Activated CD4-positive, CD25-positive, alpha-beta regulatory T cell treated with anti-CD3 and anti-CD28 coated beads, Interleukin-2, amount 50 U/mL, for 72 hours (primary cell): ENCODE measurements at regions not wholly inside any gene's neighbourhood (a gene's known extent, or its start where the extent isn't known, plus 50 kb on each side); places are given as distances from the start of the nearest gene placed in this dataset.

Experiments
- DNase-seq: peaks from one replicate; pipeline ENCODE4 v3.0.0; 2021

DNA sequence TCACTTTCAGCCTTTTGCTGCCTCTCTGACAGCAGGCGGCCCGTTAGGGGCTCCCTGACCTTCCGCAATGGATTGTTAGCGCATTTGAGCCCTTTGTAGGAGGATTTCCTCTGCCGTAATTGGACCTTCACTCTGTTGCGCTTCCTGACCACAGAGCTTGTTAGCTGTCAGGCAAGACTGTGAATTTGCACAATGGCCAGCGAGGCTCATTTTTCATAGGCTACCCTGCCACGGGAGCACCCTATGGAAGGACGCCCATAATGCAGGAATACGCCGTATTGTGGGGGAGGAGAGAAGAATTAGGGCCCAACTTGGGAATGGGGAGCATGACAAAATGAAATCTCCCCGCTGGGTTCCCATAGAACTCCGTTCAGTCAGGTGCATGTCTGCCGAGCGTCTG, 205.2 kb upstream of the NLRP1 start:
- DNase-seq: no peak

GRCh38 chr17:5793157-5793556, 208.8 kb upstream of the NLRP1 start:
- DNase-seq: no peak

GRCh38 chr17:5793899-5794298, 209.6 kb upstream of the NLRP1 start:
- no peak for DNase-seq

- DNase-seq: no peak
Measured at GRCh38 chr17:5794385-5794784, 210.1 kb upstream of the NLRP1 start.

GRCh38 chr17:5794881-5795506, 210.7 kb upstream of the NLRP1 start:
- DNase-seq: no peak

- no peak for DNase-seq
Measured at GRCh38 chr17:5797447-5798050, 213.2 kb upstream of the NLRP1 start.

GRCh38 chr17:5798094-5798493, 213.8 kb upstream of the NLRP1 start:
- no peak for DNase-seq

- DNase-seq: no peak
Measured at GRCh38 chr17:5800131-5800530, 215.8 kb upstream of the NLRP1 start.

- DNase-seq: no peak
Measured at GRCh38 chr17:5800646-5801045, 216.3 kb upstream of the NLRP1 start.

DNA sequence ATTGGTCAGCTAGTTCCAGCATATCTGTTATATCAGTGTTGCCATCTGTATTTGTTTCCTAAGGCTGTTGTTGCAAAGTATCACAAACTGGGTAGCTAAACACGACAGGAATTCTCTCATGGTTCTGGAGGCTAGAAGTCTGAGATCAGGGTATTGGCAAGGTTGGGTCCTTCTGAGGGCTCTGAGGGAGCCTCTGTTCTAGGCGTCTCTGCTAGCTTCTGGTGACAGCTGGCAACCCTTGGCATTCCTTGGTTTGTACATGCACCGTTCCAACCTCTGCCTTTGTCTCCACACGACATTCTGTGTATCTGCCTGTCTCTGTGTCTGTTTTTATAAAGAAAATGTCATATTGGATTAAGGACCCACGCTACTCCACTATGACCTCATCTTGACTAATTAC, 219.9 kb upstream of the NLRP1 start:
- DNase-seq: no peak

DNA sequence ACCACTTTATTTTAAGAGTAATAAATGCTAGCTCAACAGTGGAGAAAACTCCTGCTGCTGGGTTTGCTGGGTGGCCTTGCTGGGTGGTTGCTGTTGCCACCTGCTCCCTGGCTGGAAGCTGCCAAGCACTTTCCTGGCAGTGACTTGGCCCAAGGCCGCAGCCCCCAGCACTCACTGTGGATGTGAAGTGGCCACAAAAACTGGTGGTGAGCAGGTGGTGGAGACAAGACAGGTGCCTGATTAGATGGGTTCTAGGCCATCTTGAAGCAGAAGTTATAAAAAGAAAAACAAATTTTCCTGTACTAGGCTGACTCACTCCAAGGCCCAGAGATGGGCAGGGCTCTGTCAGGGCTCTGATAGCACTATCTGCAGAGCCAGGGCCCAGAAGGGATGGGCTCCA, 224.7 kb upstream of the NLRP1 start:
- DNase-seq: no peak

DNA sequence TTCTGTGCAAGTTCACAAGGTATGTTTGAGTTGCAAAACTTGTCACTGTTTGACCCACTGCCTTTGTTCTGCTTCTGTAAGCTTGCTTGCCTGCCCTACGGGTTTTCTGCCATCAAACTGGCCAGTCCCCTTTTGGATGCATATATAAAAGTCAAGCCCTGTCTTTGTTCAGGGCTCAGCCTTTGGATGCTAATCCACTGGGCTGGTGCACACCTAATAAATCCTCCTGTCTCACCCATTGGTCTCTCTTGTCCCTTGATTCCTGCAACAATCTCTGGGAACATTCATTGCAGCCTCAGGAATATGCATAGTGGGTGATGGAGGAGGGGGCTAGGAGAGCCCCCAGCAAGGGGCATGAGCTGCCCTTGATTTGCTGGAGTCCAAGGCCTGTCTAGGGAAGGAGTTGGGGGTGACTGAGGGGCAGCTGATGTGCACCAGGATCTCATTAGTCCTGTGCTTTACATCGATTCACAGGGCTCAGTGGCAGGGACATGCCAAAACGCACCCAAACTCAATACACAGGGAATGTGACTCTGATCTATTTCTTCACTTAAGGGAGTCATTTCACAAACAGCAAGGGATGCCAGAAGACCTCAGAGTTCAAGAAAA, 225.4 kb upstream of the NLRP1 start:
- DNase-seq: no peak

DNA sequence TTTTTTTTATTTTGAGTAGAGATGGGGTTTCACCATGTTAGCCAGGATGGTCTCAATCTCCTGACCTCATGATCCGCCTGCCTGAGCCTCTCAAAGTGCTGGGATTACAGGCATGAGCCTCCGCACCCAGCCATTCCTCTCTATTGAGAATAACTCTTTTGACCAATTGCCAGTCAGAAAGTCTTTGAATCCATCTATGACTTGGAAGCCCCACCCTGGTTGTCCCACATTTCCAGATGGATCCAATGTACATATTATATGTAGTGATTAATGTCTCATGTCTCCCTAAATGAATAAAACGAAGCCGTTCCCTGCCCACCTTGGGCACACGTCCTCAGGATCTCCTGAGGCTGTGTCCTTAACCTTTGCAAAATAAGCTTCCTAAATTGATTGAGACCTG, 228.3 kb upstream of the NLRP1 start:
- DNase-seq: no peak

- no peak for DNase-seq
Measured at GRCh38 chr17:5813357-5813756, 229.0 kb upstream of the NLRP1 start.

DNA sequence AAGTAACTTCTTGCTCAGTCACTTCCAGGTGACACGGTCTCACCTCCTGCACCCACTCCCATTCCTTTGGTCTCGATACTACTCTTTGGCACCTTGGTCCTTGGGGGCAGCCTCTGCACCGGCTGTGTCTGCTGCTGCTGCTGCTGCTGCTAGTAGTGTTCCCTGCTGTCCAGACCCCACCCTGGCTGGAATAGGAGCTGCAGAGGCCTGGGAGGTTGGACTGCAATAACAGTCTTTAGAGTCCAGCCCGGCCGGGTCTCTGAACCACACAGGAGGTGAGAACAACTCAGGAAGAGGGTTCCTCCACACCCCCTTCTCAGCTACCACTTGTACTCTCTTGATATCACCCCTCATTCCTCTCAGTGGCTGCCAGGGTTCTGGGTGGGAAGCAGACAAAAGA, 231.1 kb upstream of the NLRP1 start:
- no peak for DNase-seq

- DNase-seq: no peak
Measured at GRCh38 chr17:5816491-5817070, 232.3 kb upstream of the NLRP1 start.

GRCh38 chr17:5817475-5818395, 233.4 kb upstream of the NLRP1 start:
- no peak for DNase-seq

GRCh38 chr17:5819396-5819795, 235.1 kb upstream of the NLRP1 start:
- DNase-seq: no peak

- no peak for DNase-seq
Measured at GRCh38 chr17:5819921-5820685, 235.8 kb upstream of the NLRP1 start.

DNA sequence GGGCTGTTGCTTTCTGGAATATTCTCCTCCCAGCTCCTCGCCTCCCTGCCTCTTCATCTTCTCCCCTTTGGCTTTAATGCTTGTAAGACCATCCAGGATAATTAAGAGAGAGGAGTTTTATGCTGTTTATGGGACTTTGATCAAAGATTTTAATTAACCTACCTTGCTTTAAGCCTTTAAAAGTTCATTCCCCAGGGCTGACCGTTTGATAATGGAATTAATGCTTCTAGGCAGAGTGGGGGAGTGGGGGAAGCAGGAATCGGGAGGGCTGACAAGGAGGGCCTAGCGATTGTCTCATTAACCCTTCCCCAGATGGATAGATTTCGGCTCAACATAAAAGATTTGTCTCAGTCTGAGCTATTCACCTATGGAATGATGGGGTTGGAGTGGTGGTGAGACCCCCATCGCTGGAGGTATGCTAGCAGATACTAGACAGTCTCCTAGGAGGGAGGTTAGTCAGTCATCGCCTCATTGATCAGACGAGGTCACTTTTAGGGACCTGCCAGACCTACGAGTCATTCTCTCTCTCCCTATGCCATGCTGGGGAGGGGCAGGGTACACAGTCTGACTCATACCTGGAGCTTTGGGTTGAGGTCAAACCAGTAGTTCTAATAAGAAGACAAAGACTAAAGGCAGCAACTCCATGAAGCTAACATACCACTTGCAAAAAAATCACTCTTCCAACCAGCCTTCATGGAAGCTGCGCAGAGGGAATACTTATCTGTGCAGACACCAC, 236.6 kb upstream of the NLRP1 start:
- DNase-seq: no peak

DNA sequence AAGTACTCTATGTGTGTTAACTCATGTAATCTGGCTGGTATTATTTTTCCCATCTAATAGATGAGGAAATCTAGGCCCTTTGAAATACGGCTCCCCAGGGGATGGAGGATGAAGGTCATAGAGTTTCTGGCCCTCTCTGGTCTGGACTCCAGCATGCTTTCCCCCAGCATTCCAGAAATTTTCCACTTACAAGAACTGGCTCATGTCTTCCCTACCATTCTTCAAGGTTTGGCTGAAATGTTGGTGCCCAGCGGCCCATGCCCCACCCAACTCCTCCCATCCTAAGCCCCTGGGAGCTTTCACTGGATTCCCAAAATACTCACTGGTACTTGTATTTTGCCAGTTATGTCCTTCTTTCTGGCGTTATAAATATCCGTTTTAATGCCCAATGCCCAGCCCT, 237.5 kb upstream of the NLRP1 start:
- no peak for DNase-seq
